GM12878 (cell line): ENCODE measurements at regions not wholly inside any gene's neighbourhood (a gene's known extent, or its start where the extent isn't known, plus 50 kb on each side); places are given as distances from the start of the nearest gene placed in this dataset.

ENCODE experiments used
- CTCF ChIP-seq, 3 experiments: IDR thresholded peaks in 2 of 3; conservative IDR thresholded peaks in 1 of 3; 2 replicates each; pipeline ENCODE4 v1.5.1; 2011; ENCODE audit warnings: low read depth in 3 of 3, low read length in 3 of 3, mild to moderate bottlenecking in 3 of 3, control low read depth in 2 of 3, moderate library complexity in 2 of 3, inconsistent platforms in 1 of 3, mixed read lengths in 1 of 3; ENCODE audit not compliant: control insufficient read depth in 2 of 3, insufficient read depth in 1 of 3; ENCODE audit errors: extremely low read depth in 1 of 3
- TAF1 ChIP-seq: IDR thresholded peaks from 2 replicates; pipeline ENCODE4 v1.6.1; 2011; ENCODE audit warnings: mild to moderate bottlenecking, low read depth, low read length, borderline replicate concordance
- ZBTB11 ChIP-seq: fragments of 450-650 bp; formaldehyde crosslinking; IDR thresholded peaks from 2 replicates; pipeline ENCODE4 v1.5.0; 2022; ENCODE audit warnings: mild to moderate bottlenecking, missing genetic modification characterization
- ZZZ3 ChIP-seq: IDR thresholded peaks from 2 replicates; pipeline ENCODE4 v1.6.1; 2011; ENCODE audit warnings: low read depth; ENCODE audit not compliant: control insufficient read depth, insufficient read length

DNA sequence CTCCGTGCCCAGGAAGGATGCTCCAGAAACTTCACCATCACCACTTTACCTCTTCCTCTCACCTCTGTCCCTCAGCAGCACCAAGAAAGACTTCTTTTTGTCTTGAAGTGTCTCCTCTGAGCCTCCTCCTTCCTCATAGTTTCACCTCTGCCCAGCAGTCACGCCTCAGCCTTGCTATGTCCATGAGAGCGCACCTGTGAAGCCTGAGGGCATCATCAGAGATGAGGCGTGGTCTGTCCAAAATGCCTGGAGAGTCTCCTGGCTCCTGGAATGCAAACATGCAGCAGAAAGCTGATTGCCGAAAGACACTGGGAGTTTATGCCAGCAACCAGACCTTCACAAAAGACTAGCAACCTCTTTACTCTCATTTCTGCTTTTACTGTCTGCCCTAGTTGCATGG lies 336.6 kb downstream of the TEX29 start:
- TF ChIP-seq TAF1 (no peak), CTCF (IDR thresholded peaks at IDR 0.05 in 2 of 3, conservative IDR thresholded peaks at IDR 0.05 in 1 of 3; ENCODE audit: control insufficient read depth in 2 of 3, extremely low read depth in 1 of 3, insufficient read depth in 1 of 3, low read depth in 3 of 3, low read length in 3 of 3) (no peak), ZBTB11 (CRISPR knock-in tag) (no peak), ZZZ3 (no peak)
